Urinary bladder (tissue), 4 donors: ENCODE measurements at regions not wholly inside any gene's neighbourhood (a gene's known extent, or its start where the extent isn't known, plus 50 kb on each side); places are given as distances from the start of the nearest gene placed in this dataset. TPM values are rescaled to one million over a fixed set of nuclear protein-coding genes. Genes with fewer than 3 reads are reported as not detected.

Experiments used
- DNase-seq: peaks from one replicate; pipeline ENCODE4 v3.0.0-alpha.2; 2015; ENCODE audit errors: extremely low spot score
- H3K27ac ChIP-seq: one replicate; pipeline ENCODE4 v1.5.1; 2013; ENCODE audit warnings: low read depth, mild to moderate bottlenecking, moderate library complexity
- H3K36me3 ChIP-seq: one replicate; pipeline ENCODE4 v1.6.1; 2013; ENCODE audit warnings: mild to moderate bottlenecking, moderate library complexity; ENCODE audit not compliant: insufficient read depth
- H3K4me1 ChIP-seq: one replicate; pipeline ENCODE4 v1.6.1; 2013; ENCODE audit warnings: mild to moderate bottlenecking, moderate library complexity; ENCODE audit not compliant: insufficient read depth
- H3K4me3 ChIP-seq: one replicate; pipeline ENCODE4 v1.5.1; 2013; ENCODE audit warnings: low read depth, low read length
- WGBS: extraction: QIAGEN DNeasy Blood & Tissue Kit; methylation state at CpG from one replicate; pipeline ENCODE4 v1.1.7; 2013; 5-methylcytosine and 5-hydroxymethylcytosine counted together
- small RNA-seq: library from RNA; depleted of rRNA; stranded (forward); fragments of <200 nt; gene quantifications from one replicate; pipeline ENCODE3, GENCODE V24; 2014
- donor health status: healthy with polysubstance abuse.
- donor health status: healthy.

DNA sequence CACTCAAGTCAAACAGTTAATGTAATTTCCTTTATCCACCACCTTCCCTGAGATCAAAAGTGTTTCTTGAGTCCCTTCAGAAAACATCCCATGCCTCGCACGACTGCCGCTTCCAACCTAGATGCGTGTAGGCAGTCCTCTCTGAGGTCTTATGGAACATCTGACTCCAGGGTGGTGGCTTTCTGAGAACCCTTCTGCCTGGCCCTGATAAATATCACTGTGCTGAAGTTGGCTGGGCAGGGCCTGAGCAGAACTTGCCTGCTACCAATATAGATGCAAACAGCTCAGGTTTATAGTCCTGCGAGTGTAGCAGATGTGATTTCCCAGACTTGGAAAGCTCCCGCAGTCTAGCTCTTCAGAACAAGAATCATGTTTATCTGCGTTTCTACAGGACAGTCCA, 61.1 kb upstream of the GPR12 start:
- no peak overlapping the region for H3K27ac ChIP-seq
- H3K4me1 ChIP-seq: no peaks in the 10 kb centered on the region
- 79% methylated on average over 7 of the region's 7 CpGs for WGBS
- H3K4me3 ChIP-seq: no peak overlapping the region
- no peak for DNase-seq
- H3K36me3 ChIP-seq: no peaks in the 10 kb centered on the region

- DNase-seq: no peak
- 79% methylated on average over 4 of the region's 4 CpGs for WGBS
- Histone ChIP-seq H3K36me3 (no peaks in the 10 kb centered on the region), H3K4me1 (no peaks in the 10 kb centered on the region), H3K27ac (no peak overlapping the region), H3K4me3 (no peak overlapping the region)
Observed at GRCh38 chr13:26820871-26821270, 60.3 kb upstream of the GPR12 start.

GRCh38 chr13:26819046-26819445, 58.5 kb upstream of the GPR12 start:
- H3K4me1 ChIP-seq: no peaks in the 10 kb centered on the region
- H3K27ac ChIP-seq: no peak overlapping the region
- no peak overlapping the region for H3K4me3 ChIP-seq
- H3K36me3 ChIP-seq: no peaks in the 10 kb centered on the region
- no peak for DNase-seq
- WGBS: 74% methylated on average over 3 of the region's 3 CpGs

DNA sequence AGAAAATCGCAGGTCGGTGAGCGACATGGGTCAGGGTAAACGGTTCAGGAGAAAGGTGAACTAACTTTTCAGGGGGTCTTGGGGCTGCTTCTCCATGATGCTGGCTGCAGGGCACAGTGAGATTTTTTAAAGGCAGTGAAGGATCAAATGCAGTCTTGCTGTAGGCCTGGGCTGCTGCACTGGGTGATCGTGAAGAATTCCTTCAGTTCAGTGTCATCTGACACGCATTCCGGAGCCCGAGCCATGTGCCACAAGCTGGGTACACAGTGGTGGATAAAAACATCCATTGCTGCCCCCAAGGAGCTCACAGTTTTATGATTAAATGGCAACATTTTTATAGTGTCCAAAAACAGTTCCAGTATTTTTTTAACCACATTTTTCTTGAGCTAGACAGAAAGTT, 56.3 kb upstream of the GPR12 start:
- no peaks in the 10 kb centered on the region for H3K4me1 ChIP-seq
- DNase-seq: no peak
- no peak overlapping the region for H3K27ac ChIP-seq
- H3K4me3 ChIP-seq: no peak overlapping the region
- 60% methylated on average over 8 of the region's 8 CpGs for WGBS
- no peaks in the 10 kb centered on the region for H3K36me3 ChIP-seq

GRCh38 chr13:26813980-26814348, 53.4 kb upstream of the GPR12 start:
- DNase-seq: no peak
- 55% methylated on average over 6 of the region's 6 CpGs for WGBS
- Histone ChIP-seq H3K4me1 (no peaks in the 10 kb centered on the region), H3K27ac (no peak overlapping the region), H3K36me3 (no peaks in the 10 kb centered on the region), H3K4me3 (no peak overlapping the region)

GRCh38 chr13:26813321-26813979, 52.9 kb upstream of the GPR12 start:
- WGBS: 32% methylated on average over 10 of the region's 10 CpGs
- Histone ChIP-seq H3K4me1 (no peaks in the 10 kb centered on the region), H3K27ac (no peak overlapping the region), H3K4me3 (no peak overlapping the region), H3K36me3 (no peaks in the 10 kb centered on the region)
- no peak for DNase-seq

DNA sequence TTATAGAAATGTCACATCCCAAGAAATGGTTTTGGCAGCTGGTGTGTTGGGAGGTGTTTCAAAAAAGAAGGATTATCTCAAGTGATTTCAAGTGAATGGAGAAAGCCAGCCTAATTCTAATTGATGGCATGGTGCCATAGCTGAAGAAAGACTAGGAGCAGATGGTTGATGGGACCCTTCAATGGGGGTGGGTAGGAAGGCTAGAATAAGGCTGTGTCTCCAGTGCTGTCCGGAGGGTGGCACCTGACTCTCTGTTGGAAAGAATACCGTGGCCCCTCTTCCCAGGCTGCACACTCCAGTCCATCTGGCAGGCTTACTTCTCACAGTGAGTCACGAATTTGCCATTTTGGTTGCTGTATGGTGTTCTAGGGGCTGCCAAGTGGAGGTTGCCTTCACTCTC, 51.0 kb upstream of the GPR12 start:
- WGBS: 76% methylated on average over 3 of the region's 3 CpGs
- no peak for DNase-seq

More for the DNA sequence above, 51.0 kb upstream of the GPR12 start:
- Histone ChIP-seq H3K36me3 (no peaks in the 10 kb centered on the region), H3K27ac (no peak overlapping the region), H3K4me1 (no peaks in the 10 kb centered on the region), H3K4me3 (no peak overlapping the region)

Small RNA genes lying in the stretch of these regions (small RNA-seq; reads per million reads assigned to genes)
- gene RPS21P8: not detected
